ENCODE measurements at regions not wholly inside any gene's neighbourhood (a gene's known extent, or its start where the extent isn't known, plus 50 kb on each side); places are given as distances from the start of the nearest gene placed in this dataset.
"Not testable (repeated sequence)": the region's sequence is repeated elsewhere in the genome, so short reads cannot be mapped to it uniquely, and the experiment has no call there.

- no peak for TF ChIP-seq POLR2A (IDR thresholded peaks at IDR 0.05)
- no peak for TF ChIP-seq CTCF (IDR thresholded peaks at IDR 0.05)
- Histone ChIP-seq H3K36me3 (replicated peaks in 1 of 2; ENCODE audit: insufficient read depth in 1 of 2, low read depth in 2 of 2) (no peaks in the 10 kb centered on the region), H3K27me3 (no peaks in the 10 kb centered on the region), H3K4me3 (no peak overlapping the region), H3K27ac (no peak overlapping the region), H3K9me3 (no peaks in the 10 kb centered on the region), H3K4me1 (no peaks in the 10 kb centered on the region)
- intact Hi-C loops (cut with DNase I) = no loop called here
- WGBS, 2 donors = 60 to 74% methylated on average over 6 of the region's 6 CpGs
- ATAC-seq (no peak), DNase-seq (no peak)
Measured at GRCh38 chr2:13858626-13859025, 773.9 kb upstream of the LRATD1 start.

GRCh38 chr2:13868275-13868674 is 764.2 kb upstream of the LRATD1 start:
- DNase-seq; H3K27ac ChIP-seq; H3K27me3 ChIP-seq; H3K4me3 ChIP-seq; H3K36me3 ChIP-seq (replicated peaks in 1 of 2; ENCODE audit: insufficient read depth in 1 of 2, low read depth in 2 of 2); H3K9me3 ChIP-seq; H3K4me1 ChIP-seq; ATAC-seq; intact Hi-C loops (cut with DNase I): not testable (repeated sequence)

- intact Hi-C loops (cut with DNase I) = no loop called here
- Histone ChIP-seq H3K36me3 (replicated peaks in 1 of 2; ENCODE audit: insufficient read depth in 1 of 2, low read depth in 2 of 2) (no peaks in the 10 kb centered on the region), H3K4me3 (no peak overlapping the region), H3K9me3 (no peaks in the 10 kb centered on the region), H3K27me3 (no peaks in the 10 kb centered on the region), H3K4me1 (no peaks in the 10 kb centered on the region), H3K27ac (no peak overlapping the region)
- ATAC-seq (peak; percentile 40), DNase-seq (no peak)
- TF ChIP-seq POLR2A (IDR thresholded peaks at IDR 0.05) = no peak
- no peak for TF ChIP-seq CTCF (IDR thresholded peaks at IDR 0.05)
- 57 to 75% methylated on average over 10 of the region's 10 CpGs for WGBS, 2 donors
Measured at GRCh38 chr2:13876491-13877037, 756.0 kb upstream of the LRATD1 start.

GRCh38 chr2:13877571-13877970 is 754.9 kb upstream of the LRATD1 start:
- 87 to 90% methylated on average over 2 of the region's 2 CpGs for WGBS, 2 donors
- Histone ChIP-seq H3K4me1 (no peaks in the 10 kb centered on the region), H3K27me3 (no peaks in the 10 kb centered on the region), H3K27ac (no peak overlapping the region), H3K9me3 (no peaks in the 10 kb centered on the region), H3K36me3 (replicated peaks in 1 of 2; ENCODE audit: insufficient read depth in 1 of 2, low read depth in 2 of 2) (no peaks in the 10 kb centered on the region), H3K4me3 (no peak overlapping the region)
- intact Hi-C loops (cut with DNase I) = no loop called here
- DNase-seq (no peak), ATAC-seq (no peak)
- TF ChIP-seq CTCF (IDR thresholded peaks at IDR 0.05) = no peak
- no peak for TF ChIP-seq POLR2A (IDR thresholded peaks at IDR 0.05)

GRCh38 chr2:13884291-13884976 is 748.1 kb upstream of the LRATD1 start:
- WGBS, 2 donors = 82 to 90% methylated on average over 3 of the region's 3 CpGs
- Histone ChIP-seq H3K4me1 (no peaks in the 10 kb centered on the region), H3K4me3 (no peak overlapping the region), H3K9me3 (no peaks in the 10 kb centered on the region), H3K27me3 (no peaks in the 10 kb centered on the region), H3K36me3 (replicated peaks in 1 of 2; ENCODE audit: insufficient read depth in 1 of 2, low read depth in 2 of 2) (no peaks in the 10 kb centered on the region), H3K27ac (no peak overlapping the region)
- intact Hi-C loops (cut with DNase I) = no loop called here
- ATAC-seq = no peak
- TF ChIP-seq POLR2A (IDR thresholded peaks at IDR 0.05) = no peak
- TF ChIP-seq CTCF (IDR thresholded peaks at IDR 0.05) = peak in 4 of 7 experiments; percentile 26 to 39 (median 34)
- no peak for DNase-seq

All from body of pancreas (tissue), 4 donors.